DOHH2 (cell line): ENCODE measurements at regions not wholly inside any gene's neighbourhood (a gene's known extent, or its start where the extent isn't known, plus 50 kb on each side); places are given as distances from the start of the nearest gene placed in this dataset.

ENCODE experiments used
- CTCF ChIP-seq: fragments of 200-600 bp; sonication (generic); IDR thresholded peaks from one replicate; pipeline ENCODE4 v1.5.1; 2014; ENCODE audit warnings: antibody characterized with exemption, mild to moderate bottlenecking, low read depth, low read length; ENCODE audit not compliant: poor library complexity, severe bottlenecking
- EZH2phosphoT487 ChIP-seq: fragments of 200-600 bp; sonication (generic); IDR thresholded peaks from 2 replicates; pipeline ENCODE4 v1.6.1; 2017; ENCODE audit warnings: borderline replicate concordance, mild to moderate bottlenecking, antibody characterized with exemption, low read length, moderate library complexity, mixed read lengths

- no peak for TF ChIP-seq CTCF
- TF ChIP-seq EZH2phosphoT487 = no peak
Observed at GRCh38 chr10:2201534-2202099, 464.3 kb upstream of the ADARB2 start.
